ENCODE measurements at regions not wholly inside any gene's neighbourhood (a gene's known extent, or its start where the extent isn't known, plus 50 kb on each side); places are given as distances from the start of the nearest gene placed in this dataset.
"Not testable (repeated sequence)": the region's sequence is repeated elsewhere in the genome, so short reads cannot be mapped to it uniquely, and the experiment has no call there.

DNA sequence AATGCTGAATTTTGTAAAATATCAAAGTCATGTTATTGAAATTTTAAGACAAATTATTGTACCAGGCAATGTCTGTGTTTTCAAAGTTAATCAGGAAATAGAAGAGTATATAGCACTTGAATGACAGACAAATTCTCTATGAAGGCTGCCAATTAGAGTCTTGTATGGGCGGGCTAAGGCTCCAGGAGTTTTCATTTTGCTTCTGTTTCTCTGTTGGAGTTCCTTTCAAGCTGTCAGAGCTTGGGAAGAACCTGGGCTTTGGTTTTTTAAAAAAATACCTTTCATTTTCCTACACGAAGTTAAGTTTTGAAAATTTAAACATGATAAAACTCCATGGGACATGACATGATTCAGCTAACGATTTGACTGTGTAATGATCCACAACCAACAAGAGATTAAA lies 339.0 kb upstream of the KCNH7 start:
- DNase-seq, result no peak

DNA sequence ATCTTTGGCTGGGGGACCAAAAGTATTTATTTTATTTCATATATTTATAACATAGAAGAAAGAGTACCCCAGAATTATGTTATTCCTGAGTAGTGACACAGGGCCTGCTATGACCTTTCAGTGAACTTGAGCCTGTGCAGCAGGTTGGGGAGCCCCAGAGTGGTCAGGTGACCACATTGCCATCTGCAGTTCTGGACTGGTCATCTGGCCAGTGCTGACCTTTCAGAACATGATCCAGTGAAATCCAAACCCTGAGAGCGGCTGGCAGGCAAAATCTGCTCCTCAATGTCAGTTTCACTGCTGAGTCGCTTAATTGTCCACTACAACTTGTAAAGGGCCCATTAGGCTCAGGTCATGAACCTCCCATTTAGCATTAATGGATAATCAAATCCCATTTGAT lies 336.7 kb upstream of the KCNH7 start:
- no peak for DNase-seq

DNA sequence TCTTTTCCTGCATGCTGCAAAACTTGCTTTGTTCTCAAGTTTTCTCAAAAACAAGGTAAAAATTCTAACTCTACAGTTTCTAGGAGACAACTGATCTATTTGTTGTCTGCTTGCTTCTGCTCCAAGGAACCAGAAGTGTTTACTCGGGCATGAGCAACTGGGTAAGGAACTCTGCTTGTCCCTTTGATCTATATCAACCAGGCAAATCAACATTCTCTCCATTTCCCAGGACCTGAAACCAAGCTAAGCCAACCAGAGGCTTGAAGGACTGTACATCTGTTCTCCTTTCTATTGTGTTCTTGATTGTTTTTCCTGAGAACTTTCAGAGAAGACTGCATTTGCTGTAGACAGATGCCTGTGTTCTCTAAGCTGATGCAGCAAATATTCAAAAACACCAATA lies 335.0 kb upstream of the KCNH7 start:
- no peak for DNase-seq

DNA sequence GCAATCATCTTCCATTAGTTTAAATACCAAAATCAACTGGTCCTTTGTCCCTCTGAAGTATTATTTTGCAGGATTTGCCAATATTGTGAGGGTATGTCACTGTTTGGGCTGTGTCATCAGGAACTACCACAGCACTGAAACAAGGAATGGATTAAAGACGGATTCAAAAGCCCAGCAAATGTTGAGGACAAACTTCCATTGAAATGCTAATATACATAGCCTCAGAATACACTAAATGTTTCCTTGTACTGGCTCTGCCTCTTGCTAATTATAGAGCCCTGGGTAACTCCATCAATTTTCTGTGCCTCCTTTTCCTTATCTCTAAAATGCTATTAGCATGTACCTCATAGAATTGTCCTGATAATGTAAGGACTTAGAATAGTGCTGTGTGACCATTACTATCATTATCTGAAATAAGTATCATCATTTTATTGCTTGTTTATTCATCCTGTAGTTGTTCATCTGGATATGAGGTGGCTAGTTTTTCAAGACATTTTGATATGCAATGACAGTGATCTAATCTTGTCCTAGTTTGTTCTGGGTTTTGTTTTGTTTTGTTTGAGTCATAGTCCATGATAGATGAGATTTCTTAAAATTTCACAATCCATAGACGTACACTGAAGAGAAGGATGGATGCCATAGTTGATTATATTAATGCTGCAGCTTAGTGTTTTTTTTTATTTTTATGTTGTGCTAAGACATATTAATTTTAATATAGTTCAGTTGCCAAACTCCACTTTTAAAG lies 333.4 kb upstream of the KCNH7 start:
- DNase-seq, result no peak

DNA sequence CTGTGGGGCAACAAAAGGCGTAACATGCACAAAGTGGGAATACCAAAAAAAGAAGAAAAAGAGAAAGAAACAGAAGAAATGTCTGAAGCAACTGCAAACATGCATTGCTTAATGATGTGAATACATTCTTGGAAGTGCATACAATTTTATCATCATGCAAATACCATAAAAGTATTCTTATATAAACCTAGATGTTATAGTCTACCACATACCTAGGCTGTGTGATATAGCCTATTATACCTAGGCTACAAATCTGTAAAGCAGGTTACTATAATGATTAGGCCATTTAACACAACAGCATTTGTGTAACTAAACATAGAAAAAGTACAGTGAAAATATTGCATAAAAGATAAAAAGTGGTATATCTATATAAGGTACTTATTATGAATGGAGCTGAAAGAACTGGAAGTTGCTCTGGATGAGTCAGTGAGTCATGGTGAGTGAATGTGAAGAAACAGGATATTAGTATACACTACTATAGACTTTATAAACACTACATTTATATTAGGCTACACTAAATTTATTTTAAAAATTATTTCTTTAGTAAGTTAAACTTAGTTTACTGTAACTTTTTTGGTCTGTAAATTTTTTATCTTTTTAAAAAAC lies 319.4 kb upstream of the KCNH7 start:
- DNase-seq, result no peak

DNA sequence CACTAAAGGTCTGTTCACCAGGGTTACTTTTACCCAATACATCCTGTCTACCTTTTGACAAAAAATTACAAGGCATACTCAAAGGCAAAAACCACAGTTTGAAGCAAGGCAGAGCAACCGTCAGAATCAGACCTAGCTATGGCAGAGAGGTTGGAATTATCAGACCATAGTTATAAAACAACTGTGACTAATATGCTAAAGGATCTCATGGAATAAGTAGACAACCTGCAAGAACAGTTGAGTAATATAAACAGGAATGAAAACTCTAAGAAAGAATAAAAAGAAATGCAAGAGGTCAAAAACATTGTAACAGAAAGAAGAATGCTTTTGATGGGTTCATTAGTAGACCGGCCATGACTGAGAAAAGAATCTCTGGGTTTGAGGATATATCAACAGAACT lies 318.8 kb upstream of the KCNH7 start:
- DNase-seq, result no peak

DNA sequence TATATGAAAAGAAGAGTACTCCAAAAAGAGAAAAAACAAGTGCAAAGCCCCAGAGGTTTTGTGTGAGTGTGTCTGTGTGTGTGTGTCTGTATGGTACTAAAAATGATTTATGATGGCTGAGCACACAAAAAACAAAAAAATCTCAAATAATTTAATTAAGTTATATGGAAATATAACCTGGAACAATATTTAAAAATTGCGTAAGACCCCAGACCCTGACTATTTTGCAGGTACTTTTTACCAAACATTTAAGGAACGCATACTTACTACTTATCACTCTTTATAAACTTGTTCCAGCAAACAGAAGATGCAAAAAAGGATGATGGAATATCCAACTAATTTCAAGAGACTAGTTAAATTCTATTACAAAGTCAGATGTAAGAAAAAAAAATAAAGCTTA lies 317.4 kb upstream of the KCNH7 start:
- no peak for DNase-seq

DNA sequence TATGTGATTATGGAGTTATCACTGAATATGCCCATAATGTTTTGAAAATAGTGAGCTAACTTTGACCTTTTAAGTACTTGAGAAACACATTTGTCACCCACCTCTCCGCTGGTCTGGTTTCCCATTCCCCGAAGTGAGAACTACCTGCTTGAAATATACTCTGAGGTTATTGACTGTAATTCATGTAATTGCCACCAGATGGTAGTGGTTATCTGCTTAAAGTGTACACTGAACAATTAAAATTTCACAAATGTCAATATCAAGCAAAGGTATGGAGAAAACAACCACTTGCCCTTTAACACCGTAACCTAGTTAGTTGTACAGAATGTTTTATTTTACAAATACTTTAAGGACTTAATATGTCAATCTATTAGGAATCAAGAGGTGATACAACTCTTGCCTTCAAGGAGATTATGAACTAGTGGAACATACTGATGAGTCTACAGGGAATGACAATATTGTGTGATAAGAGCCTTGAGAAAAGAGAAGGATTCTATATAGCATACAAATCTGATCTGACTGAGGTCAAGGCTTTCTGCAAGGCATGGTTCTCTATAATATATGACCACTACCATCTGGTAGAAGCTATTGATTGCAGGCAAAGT lies 316.8 kb upstream of the KCNH7 start:
- DNase-seq, result no peak

DNA sequence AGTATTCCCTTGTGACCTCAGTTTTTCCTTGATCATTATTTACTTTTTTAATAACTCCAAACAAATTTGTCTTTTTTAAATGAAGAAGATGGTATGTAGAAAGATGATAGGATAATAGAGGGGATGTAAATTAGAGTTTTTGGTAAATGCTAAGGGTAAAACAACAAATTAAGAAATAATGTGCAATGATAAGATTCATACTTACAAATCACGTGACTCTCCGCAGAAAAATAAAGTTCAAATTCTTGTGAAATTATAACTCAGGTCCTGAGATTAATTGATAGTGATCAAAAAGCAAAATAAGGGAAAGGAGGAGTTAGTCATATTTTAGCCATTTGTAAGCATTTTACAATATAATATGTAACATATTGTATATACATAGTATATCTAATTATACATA lies 304.1 kb upstream of the KCNH7 start:
- DNase-seq, result no peak

DNA sequence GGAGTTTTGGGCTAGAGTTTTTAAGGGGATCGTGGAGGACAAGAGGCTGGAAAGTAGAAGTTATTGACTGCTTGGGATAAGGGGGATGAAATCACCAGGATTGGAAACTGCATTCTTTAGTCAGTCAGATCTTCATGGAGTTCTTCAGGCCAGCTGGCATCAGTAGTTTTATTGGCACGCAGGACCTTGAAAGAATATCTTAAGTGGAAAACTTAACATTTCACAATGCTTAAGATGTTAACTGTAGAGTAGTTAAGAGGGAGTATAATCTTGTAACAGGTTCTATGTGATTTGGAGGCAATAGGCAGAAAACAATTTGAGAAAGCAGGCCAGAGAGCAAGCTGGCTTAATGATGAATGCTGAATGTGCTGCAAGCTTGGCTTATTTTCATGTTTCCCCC lies 300.4 kb upstream of the KCNH7 start:
- DNase-seq, result no peak

DNA sequence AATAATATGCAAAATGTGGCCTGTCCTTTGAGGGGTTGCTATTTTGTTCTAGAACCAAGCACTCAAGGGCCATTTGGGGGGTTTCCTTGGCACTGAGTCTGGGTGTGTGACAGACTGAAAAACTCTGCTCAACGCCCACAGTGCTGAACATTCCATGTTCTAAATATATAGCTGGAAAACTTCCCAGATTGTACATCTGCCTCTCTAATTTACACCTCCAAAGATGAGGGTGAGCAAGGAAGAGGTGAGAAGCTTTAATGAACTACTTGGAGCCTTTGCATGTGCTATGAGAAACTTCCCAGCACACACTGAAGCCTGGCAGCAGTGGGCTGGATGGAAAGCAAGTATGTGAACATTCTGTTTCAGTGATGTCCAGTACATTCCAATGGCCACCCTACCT lies 296.7 kb upstream of the KCNH7 start:
- DNase-seq, result no peak

DNA sequence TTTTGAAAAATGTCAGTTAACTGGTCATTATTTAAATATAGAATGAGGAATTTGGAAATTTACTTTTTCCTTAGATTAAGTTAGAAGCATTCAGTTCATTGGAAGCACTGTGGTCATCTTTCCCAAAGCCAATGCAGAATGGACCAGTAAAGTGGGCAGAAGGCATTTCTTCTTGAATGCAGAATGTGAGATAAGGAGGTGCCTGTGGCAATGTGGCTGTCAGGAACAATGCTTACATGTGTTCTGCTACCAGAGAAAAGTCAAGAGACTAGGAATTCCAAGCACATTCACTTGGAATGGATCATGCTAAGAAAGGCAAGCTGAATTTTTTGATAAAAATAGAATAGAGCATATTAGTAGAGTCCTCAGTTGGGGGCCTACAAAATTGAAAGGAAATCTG lies 295.0 kb upstream of the KCNH7 start:
- DNase-seq, result no peak

DNA sequence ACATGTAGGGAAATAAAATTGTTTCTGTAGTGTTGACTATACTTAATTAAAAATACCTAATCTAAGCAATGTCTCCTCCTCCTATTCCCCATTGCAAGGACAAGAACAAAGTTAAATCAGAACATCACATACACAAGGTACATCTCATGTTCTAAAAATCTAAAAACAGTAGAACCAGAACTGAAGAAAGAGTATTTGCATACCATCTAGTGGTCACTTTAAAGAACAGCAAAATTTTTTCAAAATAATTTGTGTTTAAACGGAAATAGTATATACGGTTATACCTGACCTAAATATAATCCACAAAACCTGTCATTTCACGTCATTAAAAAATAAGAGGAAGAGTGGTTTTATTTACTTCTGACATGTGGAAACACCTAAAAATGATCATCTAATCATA lies 294.3 kb upstream of the KCNH7 start:
- DNase-seq, result no peak

DNA sequence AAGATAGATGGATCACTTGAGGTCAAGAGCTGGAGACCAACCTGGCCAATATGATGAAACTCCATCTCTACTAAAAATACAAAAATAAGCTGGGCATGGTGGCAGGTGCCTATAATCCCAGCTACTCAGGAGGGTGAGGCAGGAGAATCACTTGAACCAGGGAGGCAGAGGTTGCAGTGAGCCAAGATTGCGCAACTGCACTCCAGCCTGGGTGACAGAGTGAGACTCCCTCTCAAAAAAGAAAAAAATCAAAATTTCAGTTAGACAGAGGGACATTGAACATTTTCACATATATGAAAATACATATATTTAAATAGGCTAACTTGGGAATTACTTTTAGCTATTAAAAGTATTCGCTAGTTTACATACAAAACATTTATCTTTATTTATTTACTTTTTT lies 293.6 kb upstream of the KCNH7 start:
- not testable (repeated sequence) for DNase-seq

DNA sequence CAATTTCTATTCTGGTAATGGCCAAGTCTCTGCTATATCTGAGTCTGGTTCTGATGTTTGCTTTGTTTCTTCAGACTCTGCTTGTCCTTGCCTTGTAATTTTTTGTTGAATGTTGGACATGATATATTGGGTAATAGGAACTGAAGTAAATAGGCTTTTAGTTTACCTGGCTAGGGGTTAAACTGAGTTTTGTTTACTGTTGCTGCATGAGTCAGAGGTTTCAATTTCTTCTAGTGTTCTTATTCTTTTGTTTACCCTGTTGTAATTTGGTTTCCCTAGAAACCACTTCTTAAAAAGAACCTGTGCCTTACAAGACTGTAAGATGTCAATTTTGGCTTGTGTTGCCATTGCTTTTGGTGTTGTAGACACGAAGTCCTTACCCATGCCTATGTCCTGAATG lies 285.0 kb upstream of the KCNH7 start:
- no peak for DNase-seq

DNA sequence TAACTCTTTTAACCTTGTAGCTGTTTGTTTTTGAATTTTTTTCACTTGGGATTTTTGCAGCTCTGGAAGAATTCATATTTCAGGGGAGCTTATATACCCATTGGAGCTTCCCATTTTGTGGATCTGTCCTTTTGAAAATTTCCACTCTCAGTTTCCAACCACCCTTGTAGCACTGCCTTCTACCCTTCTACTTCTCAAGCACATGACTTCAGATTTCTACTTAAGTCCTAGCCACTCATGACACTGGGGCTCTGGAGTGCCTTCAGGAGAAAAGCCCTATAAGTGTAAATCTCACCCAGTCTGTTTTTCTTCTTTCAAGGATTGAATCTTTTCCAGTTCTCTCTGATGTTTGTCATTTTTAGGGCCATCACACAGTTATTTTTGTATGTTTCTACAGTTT lies 283.7 kb upstream of the KCNH7 start:
- DNase-seq, result no peak

DNA sequence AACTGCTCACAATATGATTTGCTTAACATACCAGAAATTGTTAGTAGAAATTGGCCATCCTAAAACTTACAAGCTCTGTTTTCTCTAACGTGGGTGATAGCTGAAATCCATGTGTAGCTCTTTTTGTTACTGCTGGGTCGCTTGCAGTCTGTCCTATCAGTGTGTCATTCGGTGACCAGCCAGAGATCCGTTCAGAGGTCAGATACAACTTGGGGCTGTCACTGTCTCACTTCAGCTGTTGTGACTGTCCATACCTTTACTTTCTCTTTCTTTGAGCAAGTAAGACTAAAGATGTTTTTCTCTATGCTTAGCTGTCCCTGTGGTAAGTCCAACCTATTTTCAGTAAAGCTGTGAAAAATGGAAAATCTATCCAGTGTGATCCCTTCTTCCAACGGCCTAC lies 282.9 kb upstream of the KCNH7 start:
- no peak for DNase-seq

DNA sequence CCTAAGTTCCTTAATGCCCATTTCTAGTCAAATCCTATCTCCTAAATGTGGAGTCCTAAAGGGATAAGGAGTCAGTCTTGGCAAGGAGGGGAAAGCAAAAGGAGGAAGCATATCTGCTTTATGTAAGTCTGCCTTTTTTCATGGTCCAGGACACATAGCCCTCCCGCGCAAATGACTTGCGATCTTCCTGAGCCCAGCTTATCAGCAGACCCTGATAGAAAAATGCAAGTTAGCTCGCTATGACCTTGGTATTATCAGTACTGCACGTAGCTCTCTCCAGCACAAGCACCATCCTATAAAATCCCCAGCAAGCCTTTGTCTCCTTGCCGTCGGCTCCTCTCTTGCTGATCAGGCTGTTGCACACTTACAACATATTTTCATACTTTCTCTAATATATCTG lies 281.4 kb upstream of the KCNH7 start:
- no peak for DNase-seq

DNA sequence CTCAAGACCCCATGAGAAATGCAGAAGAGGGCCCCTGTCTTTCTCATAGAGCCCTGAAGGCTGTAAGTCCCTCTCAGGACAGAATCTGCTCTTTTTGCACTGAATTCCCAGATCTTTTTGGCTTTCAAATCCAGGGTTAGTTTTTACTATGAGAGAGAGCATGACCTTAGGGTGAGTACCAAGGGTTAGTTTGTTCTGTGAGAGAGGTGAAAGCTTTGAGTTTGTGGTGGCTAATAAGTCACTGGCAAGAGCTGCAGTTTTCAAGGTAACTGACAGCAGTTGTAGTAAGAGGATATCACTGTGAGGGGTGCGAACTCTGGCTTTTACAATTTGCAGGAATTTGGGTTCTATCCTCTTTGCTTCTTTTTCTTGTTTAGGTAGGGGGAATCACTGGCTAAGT lies 248.4 kb upstream of the KCNH7 start:
- DNase-seq, result no peak

DNA sequence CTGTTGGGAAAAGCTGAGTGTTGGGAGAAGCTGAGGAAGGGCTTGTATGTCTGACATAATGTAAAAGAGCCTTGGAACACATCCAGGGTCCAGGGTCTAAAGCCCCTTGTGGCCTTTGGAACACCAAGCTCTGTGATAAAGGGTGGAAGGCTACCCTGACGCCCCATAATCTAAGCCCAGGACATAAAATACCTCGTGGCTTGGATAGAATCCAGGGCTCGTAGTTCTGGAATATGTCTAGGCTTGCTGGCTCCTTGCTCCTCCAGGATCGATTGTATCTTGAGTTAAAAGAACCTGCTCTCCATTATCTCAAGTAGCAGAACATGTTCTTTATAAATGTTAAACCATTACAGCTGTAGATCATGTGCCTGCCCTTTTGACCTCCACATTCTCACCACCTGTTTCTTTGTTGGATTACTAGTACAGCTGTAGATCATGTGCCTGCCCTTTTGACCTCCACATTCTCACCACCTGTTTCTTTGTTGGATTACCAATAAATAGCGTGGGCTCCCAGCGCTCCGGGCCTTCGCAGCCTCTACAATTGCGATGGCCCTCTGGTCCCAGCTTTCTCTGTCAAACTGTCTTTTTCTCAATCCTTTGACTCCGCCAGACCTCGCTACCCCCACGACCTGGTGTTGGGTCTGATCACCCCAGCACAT lies 246.9 kb upstream of the KCNH7 start:
- not testable (repeated sequence) for DNase-seq

DNA sequence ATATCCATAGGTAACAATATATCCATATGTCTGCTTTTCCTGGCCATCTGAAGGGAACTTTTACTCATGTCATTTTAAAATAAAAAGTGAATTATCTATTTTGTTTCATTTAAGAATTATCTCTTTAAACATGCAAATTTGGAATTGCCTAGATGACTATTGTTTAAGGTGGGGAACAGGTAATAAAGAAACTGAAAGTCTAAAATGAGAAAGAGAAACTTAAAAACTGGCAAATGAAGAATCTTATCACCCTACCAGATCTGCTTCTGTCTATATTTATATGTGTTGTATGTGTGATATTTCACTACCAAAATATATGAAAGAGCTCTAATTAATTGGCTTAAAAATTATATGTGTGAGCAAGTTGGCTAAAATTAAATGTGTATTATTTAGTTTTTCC lies 243.2 kb upstream of the KCNH7 start:
- no peak for DNase-seq

DNA sequence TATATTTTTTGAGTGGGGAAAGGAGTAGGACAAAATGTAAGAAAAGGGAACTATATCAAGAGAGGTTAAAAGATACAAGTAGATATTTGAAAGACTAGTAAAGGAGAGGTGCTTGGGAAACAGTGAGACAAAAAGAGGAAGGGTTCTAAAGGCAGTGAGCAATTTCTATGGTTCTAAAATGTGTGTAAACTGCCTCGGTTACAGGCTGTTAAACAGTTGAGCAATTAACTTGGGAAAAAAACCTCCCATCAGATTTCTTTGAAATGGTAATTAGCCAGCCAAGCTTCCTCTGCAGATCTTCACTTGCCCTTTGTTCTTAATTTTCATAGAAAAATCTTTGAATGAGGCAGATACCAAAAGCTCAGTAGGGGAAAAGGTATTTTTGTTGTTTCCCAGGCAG lies 238.7 kb upstream of the KCNH7 start:
- DNase-seq, result no peak

DNA sequence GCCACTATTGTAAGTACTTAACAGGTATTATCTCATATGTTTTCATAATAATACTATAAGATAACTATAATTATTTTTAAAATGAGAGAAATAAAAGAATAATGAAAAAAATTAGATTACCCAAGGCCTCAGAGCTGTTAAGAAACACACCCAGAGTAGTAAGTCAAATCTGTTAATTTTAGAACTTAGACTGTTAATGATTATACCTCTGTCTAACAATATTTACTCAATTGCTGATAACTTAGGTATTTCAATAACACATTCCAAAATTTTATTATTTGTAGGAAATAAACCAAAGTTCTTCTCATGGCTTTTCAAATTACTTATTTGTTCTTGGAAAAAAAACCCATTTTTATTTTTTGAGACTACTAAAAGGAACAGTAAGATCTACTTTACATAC lies 227.5 kb upstream of the KCNH7 start:
- no peak for DNase-seq

DNA sequence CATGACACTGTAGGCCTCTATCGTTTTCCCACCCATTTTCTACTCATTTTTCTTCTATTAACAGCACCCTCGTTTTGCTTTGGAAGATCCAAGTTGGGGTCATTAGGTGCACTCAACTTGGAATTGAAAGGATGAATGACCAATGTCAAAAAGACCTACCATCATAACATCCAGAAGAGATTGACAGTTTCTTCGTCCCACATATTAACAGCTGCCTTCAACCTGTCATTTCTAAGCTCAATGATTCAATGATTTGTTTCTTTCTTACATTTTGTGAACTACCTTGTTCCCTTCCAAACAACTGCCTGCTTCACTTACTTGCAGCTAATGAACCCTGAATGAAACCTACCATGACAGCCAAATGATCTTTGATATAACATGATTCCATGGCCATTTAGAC lies 224.0 kb upstream of the KCNH7 start:
- DNase-seq, result no peak
